HG02642 (cell line): ENCODE measurements at regions not wholly inside any gene's neighbourhood (a gene's known extent, or its start where the extent isn't known, plus 50 kb on each side); places are given as distances from the start of the nearest gene placed in this dataset.
"Not testable (repeated sequence)": the region's sequence is repeated elsewhere in the genome, so short reads cannot be mapped to it uniquely, and the experiment has no call there.

Source experiments
- ATAC-seq: cut with Tn5 transposase; IDR thresholded peaks from one replicate; pipeline ENCODE4 v1.9.1; 2021; ENCODE audit warnings: mild to moderate bottlenecking; ENCODE audit not compliant: unreplicated experiment, poor library complexity

DNA sequence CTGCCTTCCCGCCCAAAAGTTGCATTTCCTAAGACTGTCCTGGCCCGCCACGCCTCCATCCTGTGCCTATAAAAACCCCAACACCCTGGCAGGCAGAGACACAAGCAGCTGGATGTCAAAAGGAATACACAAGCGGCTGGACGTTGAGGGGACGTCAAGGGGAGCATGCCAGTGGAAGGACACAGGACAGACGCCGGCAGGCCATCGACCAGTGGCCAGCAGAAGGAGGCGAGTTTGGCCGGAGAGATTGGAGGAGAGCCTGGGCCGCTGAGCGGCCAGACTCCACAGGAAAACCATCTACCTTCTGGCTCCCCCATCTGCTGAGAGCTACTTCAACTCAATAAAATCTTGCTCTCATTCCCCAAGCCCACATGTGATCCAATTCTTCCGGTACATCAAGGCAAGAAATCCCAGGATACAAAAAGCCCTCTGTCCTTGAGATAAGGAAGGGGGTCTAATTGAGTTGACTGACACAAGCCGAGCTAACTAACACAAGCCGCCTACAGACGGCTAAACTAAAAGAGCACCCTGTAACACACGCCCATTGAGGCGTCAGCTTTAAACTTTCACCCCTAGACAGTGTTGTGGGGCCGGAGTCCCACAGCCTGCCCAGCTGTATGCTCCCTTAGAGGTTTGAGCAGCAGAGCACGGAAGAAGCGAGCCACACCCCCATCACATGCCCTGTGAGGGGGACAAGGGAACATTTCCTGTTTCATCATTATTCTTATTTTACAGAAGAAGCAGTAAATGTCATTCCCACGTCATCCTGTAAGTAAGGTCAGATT lies 150.3 kb upstream of the PHYHIPL start:
- ATAC-seq: no peak

- ATAC-seq: no peak
Measured at GRCh38 chr10:59027975-59028655, 148.3 kb upstream of the PHYHIPL start.

- ATAC-seq: no peak
Measured at GRCh38 chr10:59033622-59034021, 142.8 kb upstream of the PHYHIPL start.

GRCh38 chr10:59036311-59037017 lies 140.0 kb upstream of the PHYHIPL start:
- peak; percentile 96 for ATAC-seq

DNA sequence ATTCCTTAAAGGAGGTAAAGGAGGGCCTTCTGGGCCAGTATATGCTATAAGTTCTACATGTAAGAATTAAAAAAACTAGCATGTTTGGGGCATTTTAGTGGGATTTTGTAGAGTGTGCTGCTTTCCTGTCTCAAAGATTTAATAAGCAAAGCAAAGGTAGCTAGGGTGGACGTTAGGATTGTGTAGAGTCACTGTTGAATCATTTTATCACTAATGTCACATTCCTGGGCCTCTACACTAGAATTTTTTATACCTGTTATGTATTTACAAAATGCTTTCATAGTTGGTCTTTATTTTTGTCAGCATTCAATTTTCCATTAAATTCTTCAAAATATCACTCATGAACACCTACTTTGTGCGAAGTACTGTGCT lies 139.4 kb upstream of the PHYHIPL start:
- no peak for ATAC-seq

DNA sequence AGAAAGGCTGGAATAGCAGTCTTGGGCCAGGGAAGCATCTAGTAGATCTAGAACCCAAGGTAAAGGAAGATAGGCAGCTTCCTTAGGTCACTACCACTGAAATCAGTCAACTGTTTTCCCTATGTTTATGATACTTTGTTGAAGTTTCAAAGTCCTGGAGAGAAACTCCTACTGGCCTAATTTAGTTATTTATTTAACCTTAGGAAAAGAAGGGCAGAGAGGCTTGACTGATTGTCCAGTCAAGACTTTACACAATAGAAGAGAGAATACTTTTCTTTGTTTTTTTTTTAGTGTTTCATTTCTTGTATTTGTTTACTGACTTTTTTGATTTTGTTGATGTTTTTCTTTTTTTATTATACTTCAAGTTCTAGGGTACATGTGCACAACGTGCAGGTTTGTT lies 138.9 kb upstream of the PHYHIPL start:
- no peak for ATAC-seq

DNA sequence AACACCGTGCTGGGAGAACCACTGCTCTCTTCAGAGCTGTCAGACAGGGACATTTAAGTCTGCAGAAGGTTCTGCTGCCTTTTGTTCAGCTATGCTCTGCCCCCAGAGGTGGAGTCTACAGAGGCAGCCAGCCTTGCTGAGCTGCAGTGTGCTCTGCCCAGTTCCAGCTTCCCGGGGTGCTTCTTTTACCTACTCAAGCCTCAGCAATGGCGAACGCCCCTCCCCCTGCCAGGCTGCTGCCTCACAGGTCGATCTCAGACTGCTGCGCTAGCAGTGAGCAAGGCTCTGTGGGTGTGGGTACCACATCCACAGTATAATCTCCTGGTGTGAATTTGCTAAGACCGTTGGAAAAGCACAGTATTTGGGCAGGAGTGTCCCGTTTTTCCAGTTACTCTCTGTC lies 133.1 kb upstream of the PHYHIPL start:
- ATAC-seq: not testable (repeated sequence)

DNA sequence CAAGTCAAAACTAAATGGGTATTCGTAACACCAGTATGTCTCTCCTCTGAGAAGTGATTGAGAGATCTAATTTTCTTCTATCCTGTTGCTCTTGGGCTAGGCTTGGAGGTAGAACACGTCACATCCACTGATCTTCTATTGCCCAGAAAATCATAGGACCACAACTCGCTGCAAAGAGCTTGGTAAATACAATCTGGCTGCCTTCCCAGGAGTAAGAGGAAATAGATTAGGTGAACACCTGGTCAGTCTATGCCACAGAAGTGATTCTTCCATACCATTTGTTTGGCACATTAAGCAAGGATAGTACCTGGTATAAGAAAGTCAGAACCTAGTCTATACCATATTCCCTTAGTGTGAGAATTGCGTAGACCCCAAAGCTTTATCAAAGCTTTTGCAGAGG lies 129.3 kb upstream of the PHYHIPL start:
- no peak for ATAC-seq

DNA sequence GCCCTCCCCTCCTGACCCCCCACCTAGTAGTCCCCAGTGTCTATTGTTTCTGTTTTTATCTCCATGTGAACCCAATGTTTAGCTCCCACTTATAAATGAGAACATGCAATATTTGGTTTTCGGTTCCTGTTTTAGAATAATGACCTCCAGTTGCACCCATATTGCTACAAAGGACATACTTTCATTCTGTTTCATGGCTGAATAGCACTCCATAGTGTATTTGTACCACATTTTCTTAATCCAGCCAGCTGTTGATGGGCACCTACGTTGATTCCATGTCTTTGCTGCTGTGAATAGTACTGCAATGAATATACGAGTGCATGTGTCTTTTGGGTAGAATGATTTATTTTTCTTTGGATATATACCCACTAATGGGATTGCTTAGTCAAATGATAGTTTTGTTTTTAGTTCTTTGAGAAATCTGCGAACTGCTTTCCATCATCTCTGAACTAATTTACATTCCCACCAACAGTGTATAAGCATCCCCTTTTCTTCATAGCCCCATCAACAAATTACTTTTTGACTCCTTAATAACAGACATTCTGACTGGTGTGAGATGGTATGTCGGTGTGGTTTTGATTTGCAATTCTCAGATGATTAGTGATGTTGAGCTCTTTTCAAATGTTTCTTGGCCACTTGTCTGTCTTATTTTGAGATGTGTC lies 128.4 kb upstream of the PHYHIPL start:
- peak; percentile 85 for ATAC-seq

DNA sequence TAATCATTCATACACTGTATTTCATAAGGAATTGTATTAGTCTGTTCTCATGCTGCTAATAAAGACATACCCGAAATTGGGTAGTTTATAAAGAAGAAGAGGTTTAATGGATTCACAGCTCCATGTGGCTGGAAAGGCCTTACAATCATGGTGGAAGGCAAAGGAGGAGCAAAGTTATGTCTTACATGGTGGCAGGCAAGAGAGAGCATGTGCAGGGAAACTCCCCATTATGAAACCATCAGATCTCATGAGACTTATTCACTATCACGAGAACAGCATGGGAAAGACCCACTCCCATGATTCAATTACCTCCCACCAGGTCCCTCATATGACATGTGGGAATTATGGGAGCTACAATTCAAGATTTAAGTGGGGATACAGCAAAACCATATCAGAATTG lies 122.9 kb upstream of the PHYHIPL start:
- ATAC-seq: not testable (repeated sequence)

DNA sequence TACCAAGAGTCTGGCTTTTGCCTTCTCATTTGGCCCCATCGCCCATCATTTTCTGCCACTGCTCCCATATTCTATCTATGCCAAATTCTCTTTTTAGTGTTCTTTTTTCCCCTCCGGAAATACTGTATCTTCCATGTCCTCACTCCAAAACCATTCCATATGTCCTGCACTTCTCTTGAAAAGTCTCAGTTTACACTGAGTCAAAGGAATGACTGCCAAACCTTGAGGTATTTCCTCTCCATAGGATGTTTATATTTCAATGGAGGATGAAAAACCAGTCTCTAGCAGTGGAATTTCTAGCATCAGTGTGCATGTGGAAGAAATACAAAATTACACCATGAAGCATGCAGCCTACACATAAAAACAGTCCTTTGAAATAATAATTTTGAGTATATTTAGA lies 121.4 kb upstream of the PHYHIPL start:
- no peak for ATAC-seq

DNA sequence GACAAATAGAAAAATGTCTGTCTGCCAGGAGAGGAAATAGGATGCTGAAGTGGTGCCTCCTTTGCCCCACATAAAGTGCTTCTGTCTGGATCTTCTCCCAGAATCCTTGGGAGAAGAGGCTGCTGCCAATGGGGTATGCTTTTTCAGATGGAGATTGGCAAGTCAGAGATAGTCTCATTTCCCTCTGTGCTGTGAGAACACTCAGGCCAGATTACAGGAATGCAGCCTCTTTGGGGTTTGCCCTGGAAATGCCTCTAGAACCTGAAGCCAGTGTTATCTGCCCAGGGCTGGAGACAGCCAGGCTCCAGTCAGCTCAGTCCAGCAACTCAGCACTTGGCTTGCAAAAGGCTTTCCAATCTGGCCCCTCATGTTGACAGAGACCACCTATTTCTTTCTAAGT lies 119.1 kb upstream of the PHYHIPL start:
- ATAC-seq: no peak

GRCh38 chr10:59060852-59061251 lies 115.6 kb upstream of the PHYHIPL start:
- ATAC-seq: peak; percentile 75

- no peak for ATAC-seq
Measured at GRCh38 chr10:59063491-59063890, 113.0 kb upstream of the PHYHIPL start.

DNA sequence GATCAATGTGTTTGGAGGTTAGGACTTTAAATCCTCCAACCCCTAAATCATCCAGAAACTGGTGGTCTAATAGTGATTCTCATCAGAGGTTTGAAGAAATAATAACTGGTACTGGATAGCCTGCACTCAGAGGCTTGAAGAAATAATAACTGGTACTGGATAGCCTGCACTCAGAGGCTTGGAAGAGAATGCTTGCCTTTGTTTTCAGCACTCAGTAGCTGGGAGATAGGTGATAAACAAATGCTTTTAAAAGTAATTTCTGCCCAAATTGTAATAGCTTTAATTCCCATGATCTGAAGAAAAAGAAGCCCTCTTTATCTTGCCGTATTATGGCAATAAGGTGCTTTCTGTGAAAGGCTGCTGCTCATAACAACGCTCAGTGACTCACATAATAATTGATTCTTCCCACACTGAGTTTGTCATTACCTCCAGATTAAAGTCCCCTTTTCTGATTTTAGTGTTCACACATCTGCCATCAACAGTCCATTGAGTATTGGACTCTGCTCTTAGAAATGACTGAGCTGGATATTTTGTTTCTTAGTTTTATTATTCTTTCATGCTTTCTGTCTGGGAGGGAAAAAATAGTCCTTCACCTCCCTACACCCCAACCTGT lies 112.3 kb upstream of the PHYHIPL start:
- ATAC-seq: no peak

- ATAC-seq: no peak
Measured at GRCh38 chr10:59064759-59065539, 111.5 kb upstream of the PHYHIPL start.

DNA sequence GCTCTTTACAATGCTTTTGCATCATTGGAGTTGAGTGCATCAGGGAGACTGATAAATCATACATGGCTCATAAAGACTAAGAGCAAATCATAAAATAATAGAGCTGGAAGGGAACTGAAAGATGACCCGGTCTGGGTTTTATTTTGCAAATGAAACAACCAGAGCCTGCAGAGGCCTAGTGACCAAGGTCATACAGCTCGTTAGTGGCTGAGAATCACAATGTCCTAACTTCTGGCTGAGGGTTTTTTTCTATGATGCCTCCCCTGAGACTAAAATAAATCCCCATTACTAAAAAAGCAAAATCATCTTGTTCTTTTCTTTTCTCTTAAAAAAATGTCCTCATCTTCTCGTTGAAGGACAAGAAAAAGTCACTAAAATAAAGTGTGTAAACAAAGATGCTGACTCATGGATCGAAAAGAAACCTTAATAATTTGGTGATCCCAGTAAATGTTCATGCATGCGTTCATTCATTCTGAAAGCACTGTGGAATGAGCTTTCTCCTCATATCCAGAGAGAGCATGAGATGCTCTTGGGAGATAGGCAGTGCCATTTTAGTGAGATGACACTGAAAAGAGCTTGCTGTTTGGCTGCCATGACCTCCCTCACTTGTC lies 107.8 kb upstream of the PHYHIPL start:
- ATAC-seq: no peak

DNA sequence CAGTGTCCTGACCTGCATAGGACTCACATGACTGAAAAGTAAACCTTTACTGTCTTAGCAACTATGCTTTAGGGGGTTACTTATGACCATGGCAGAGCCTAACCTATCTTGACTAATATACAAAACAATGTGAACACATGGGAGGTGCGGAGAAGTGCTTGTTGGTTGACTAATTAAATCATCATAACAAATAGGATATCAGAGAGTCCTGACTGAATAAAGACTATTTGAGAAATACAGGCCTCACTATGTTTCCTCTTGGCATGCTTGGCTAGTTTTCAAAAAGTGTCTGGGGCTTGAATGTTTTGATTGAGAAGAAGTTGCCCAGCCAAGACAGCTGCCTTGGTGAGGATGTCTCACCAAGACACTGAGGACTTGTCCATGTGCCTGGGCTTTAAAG lies 104.4 kb upstream of the PHYHIPL start:
- no peak for ATAC-seq

DNA sequence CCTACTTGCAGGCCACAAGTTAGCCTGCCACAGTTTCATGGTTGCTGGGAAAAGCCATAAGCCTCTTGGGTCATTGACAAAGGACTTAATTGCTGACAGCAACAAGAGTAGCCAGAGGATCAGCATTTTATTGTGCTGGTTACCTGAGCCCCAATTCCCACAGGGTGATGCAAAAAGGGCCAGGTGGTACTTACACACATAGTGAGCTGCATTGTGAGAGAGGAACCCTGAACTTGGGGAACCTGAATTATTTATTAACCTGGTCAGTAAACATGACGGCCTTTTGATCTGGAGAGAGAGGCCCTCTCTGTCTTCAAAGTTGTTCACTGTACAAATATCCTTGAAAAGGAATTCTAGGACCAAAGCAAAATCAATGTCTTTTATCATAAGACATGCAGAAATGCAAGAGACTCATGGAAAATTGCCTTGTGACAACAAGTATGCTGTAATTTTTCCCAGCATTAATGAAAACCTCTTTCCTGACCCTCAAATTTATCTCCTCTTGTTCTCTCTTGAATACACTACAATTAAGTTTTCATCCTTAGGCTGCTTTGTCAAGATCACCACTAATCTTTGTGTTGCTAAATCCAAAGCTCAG lies 102.9 kb upstream of the PHYHIPL start:
- ATAC-seq: no peak
